ENCODE measurements at regions not wholly inside any gene's neighbourhood (a gene's known extent, or its start where the extent isn't known, plus 50 kb on each side); places are given as distances from the start of the nearest gene placed in this dataset.

- TF ChIP-seq FOS (IDR thresholded peaks at IDR 0.05; ENCODE audit: borderline replicate concordance, insufficient read depth, low read length) (no peak), POLR2AphosphoS5 (IDR thresholded peaks at IDR 0.05; ENCODE audit: insufficient read depth, low read depth, low read length) (no peak), CTCF (IDR thresholded peaks at IDR 0.05; ENCODE audit: extremely low read depth in 1 of 2, insufficient read depth in 1 of 2, low read depth in 1 of 2, low read length in 2 of 2) (no peak), MAX (IDR thresholded peaks at IDR 0.05; ENCODE audit: insufficient read depth, insufficient read length) (no peak), EZH2 (IDR thresholded peaks at IDR 0.05; ENCODE audit: borderline replicate concordance, low read depth, low read length, severe bottlenecking) (no peak), POLR2A (IDR thresholded peaks at IDR 0.05; ENCODE audit: low read depth, low read length) (no peak), JUN (IDR thresholded peaks at IDR 0.05; ENCODE audit: borderline replicate concordance, insufficient read depth, insufficient read length, low read depth) (no peak)
Measured at GRCh38 chr1:9182784-9183257, 51.8 kb upstream of the H6PD start.
